HEK293 (cell line): ENCODE measurements at regions not wholly inside any gene's neighbourhood (a gene's known extent, or its start where the extent isn't known, plus 50 kb on each side); places are given as distances from the start of the nearest gene placed in this dataset.
A peak's percentile ranks its signal among the peaks of the same experiment; 100 is the strongest.
"Not testable (repeated sequence)": the region's sequence is repeated elsewhere in the genome, so short reads cannot be mapped to it uniquely, and the experiment has no call there.

Experiments
- CTCF ChIA-PET: fragments of 350-600 bp; formaldehyde crosslinking; extraction: SDS; loops from one replicate; lab custom pipeline; 2021; ENCODE audit warnings: antibody characterized with exemption; lab: Yijun Ruan, JAX
- POLR2A ChIA-PET: fragments of 300-600 bp; formaldehyde crosslinking; extraction: SDS; loops from one replicate; lab custom pipeline; 2020; ENCODE audit warnings: antibody characterized with exemption, inconsistent platforms; lab: Yijun Ruan, JAX
- H3K27ac ChIP-seq: fragments of 200-500 bp; sonication (Bioruptor generic); 2 replicates; pipeline ENCODE4 v1.5.1; 2014; ENCODE audit warnings: low read depth, low read length, control low read depth, inconsistent platforms; ENCODE audit errors: extremely low read depth
- H3K36me3 ChIP-seq, 2 experiments: fragments of 200-500 bp in 1 of 2; sonication (Bioruptor generic) in 1 of 2; 1 replicate in 1 of 2; 2 replicates in 1 of 2; pipeline ENCODE4 v1.5.1; 2014 to 2017; ENCODE audit warnings: inconsistent platforms in 2 of 2, low read length in 2 of 2; ENCODE audit not compliant: control insufficient read depth in 2 of 2, insufficient read depth in 1 of 2
- H3K4me1 ChIP-seq: fragments of 200-500 bp; sonication (Bioruptor generic); 2 replicates; pipeline ENCODE4 v1.5.1; 2014; ENCODE audit warnings: mild to moderate bottlenecking, low read length, inconsistent platforms; ENCODE audit not compliant: control insufficient read depth, insufficient read depth
- H3K4me3 ChIP-seq: 2 replicates; pipeline ENCODE4 v1.5.1; 2011; ENCODE audit warnings: low read depth, mild to moderate bottlenecking, control low read depth, low read length, moderate library complexity
- H3K9me3 ChIP-seq: fragments of 200-500 bp; sonication (Bioruptor generic); 2 replicates; pipeline ENCODE4 v1.5.1; 2014; ENCODE audit warnings: low read depth, low read length, inconsistent platforms; ENCODE audit not compliant: control insufficient read depth, insufficient read depth
- ATF2 ChIP-seq: fragments of 450-650 bp; formaldehyde crosslinking; IDR thresholded peaks from 2 replicates; pipeline ENCODE4 v1.5.1; 2016; ENCODE audit warnings: missing biosample characterization, missing genetic modification characterization, low read depth
- CTCF ChIP-seq: fragments of 450-650 bp; formaldehyde crosslinking; IDR thresholded peaks from 2 replicates; pipeline ENCODE4 v1.5.1; 2016; ENCODE audit warnings: missing biosample characterization, missing genetic modification characterization
- GLI2 ChIP-seq: fragments of 450-650 bp; formaldehyde crosslinking; IDR thresholded peaks from 2 replicates; pipeline ENCODE4; 2017; ENCODE audit warnings: missing biosample characterization, missing genetic modification characterization, low read depth, borderline replicate concordance
- GLIS2 ChIP-seq: fragments of 450-650 bp; formaldehyde crosslinking; IDR thresholded peaks from 2 replicates; pipeline ENCODE4 v1.5.1; 2016; ENCODE audit warnings: missing biosample characterization, missing genetic modification characterization
- ZNF266 ChIP-seq: fragments of 450-650 bp; formaldehyde crosslinking; IDR thresholded peaks from 2 replicates; pipeline ENCODE4 v1.5.1; 2016; ENCODE audit warnings: missing biosample characterization, missing genetic modification characterization, low read depth
- ZNF341 ChIP-seq: fragments of 450-650 bp; formaldehyde crosslinking; IDR thresholded peaks from 2 replicates; pipeline ENCODE4; 2016; ENCODE audit warnings: low read depth, missing biosample characterization, missing genetic modification characterization
- ZNF350 ChIP-seq: fragments of 450-650 bp; formaldehyde crosslinking; IDR thresholded peaks from 2 replicates; pipeline ENCODE4 v1.5.0; 2017; ENCODE audit warnings: missing biosample characterization, mild to moderate bottlenecking, missing genetic modification characterization
- ZNF48 ChIP-seq: fragments of 450-650 bp; formaldehyde crosslinking; IDR thresholded peaks from 2 replicates; pipeline ENCODE4 v1.5.1; 2016; ENCODE audit warnings: missing biosample characterization, missing genetic modification characterization
- ZNF513 ChIP-seq: fragments of 450-650 bp; IDR thresholded peaks from 2 replicates; pipeline ENCODE4 v1.5.1; 2018; ENCODE audit warnings: missing biosample characterization, missing genetic modification characterization
- ZNF654 ChIP-seq: fragments of 450-650 bp; formaldehyde crosslinking; IDR thresholded peaks from 2 replicates; pipeline ENCODE4 v1.5.1; 2016; ENCODE audit warnings: low read depth, missing biosample characterization, missing genetic modification characterization
- ZNF707 ChIP-seq: fragments of 450-650 bp; formaldehyde crosslinking; IDR thresholded peaks from 2 replicates; pipeline ENCODE4 v1.5.1; 2016; ENCODE audit warnings: missing biosample characterization, missing genetic modification characterization
- ZSCAN5A ChIP-seq: fragments of 450-650 bp; formaldehyde crosslinking; IDR thresholded peaks from 2 replicates; pipeline ENCODE4 v1.5.1; 2016; ENCODE audit warnings: missing biosample characterization, missing genetic modification characterization

GRCh38 chr6:155538708-155539390, 83.2 kb upstream of the NOX3 start (continued):
- TF ChIP-seq ZNF513 (tag by site-specific recombination): no peak
- no peak for TF ChIP-seq GLIS2 (tag by site-specific recombination)

GRCh38 chr6:155534678-155535077, 79.0 kb upstream of the NOX3 start:
- no peak for TF ChIP-seq ZNF266 (tag by site-specific recombination)
- TF ChIP-seq ATF2: peak; percentile 63
- no peak for TF ChIP-seq ZSCAN5A (tag by site-specific recombination)
- no peaks in the 10 kb centered on the region for H3K36me3 ChIP-seq
- no peak overlapping the region for H3K4me3 ChIP-seq
- no peaks in the 10 kb centered on the region for H3K9me3 ChIP-seq
- POLR2A ChIA-PET: no interaction called here
- CTCF ChIA-PET: interaction anchor here (0.6 to 0.7 kb wide), 3 partner anchors 11 to 1932 kb away, joined by 3 to 5 read pairs (median 4); no protein-coding TSS in a partner anchor
- H3K27ac ChIP-seq: no peak overlapping the region
- no peaks in the 10 kb centered on the region for H3K4me1 ChIP-seq

GRCh38 chr6:155530219-155530834, 74.7 kb upstream of the NOX3 start:
- H3K4me1 ChIP-seq: no peaks in the 10 kb centered on the region
- no peak overlapping the region for H3K27ac ChIP-seq
- no peak overlapping the region for H3K4me3 ChIP-seq
- H3K9me3 ChIP-seq: no peaks in the 10 kb centered on the region
- POLR2A ChIA-PET: no interaction called here
- TF ChIP-seq CTCF (tag by site-specific recombination) (0 out of 2 replicates have a peak, but pooled peaks have one; percentile 15), ZNF341 (no peak), GLI2 (tag by site-specific recombination) (no peak), ZNF48 (no peak), ZNF654 (peak; percentile 57), ZNF707 (no peak), ZNF350 (tag by site-specific recombination) (no peak)
- H3K36me3 ChIP-seq: no peaks in the 10 kb centered on the region
- CTCF ChIA-PET: interaction anchor here (2.3 kb wide), 1 partner anchor 203 kb away, joined by 23 read pairs; no protein-coding TSS in a partner anchor

GRCh38 chr6:155529814-155530213, 74.2 kb upstream of the NOX3 start:
- H3K4me1 ChIP-seq, POLR2A ChIA-PET, H3K27ac ChIP-seq, H3K36me3 ChIP-seq, H3K4me3 ChIP-seq, H3K9me3 ChIP-seq: not testable (repeated sequence)
- CTCF ChIA-PET: interaction anchor here (0.7 to 2.3 kb wide), 7 partner anchors 9 to 601 kb away, joined by 3 to 23 read pairs (median 3); no protein-coding TSS in a partner anchor
